PC-3 (cell line): ENCODE measurements at regions not wholly inside any gene's neighbourhood (a gene's known extent, or its start where the extent isn't known, plus 50 kb on each side); places are given as distances from the start of the nearest gene placed in this dataset.

Experiments
- CTCF ChIP-seq: fragments of 300-600 bp; sonication (generic); conservative IDR thresholded peaks from 2 replicates; pipeline ENCODE4 v1.5.1; 2017; ENCODE audit warnings: antibody characterized with exemption, low read depth, mild to moderate bottlenecking, low read length
- EZH2 ChIP-seq: fragments of 300-600 bp; sonication (generic); IDR thresholded peaks from one replicate; pipeline ENCODE4 v1.6.1; 2017; ENCODE audit warnings: antibody characterized with exemption, mild to moderate bottlenecking, low read length; ENCODE audit not compliant: unreplicated experiment

- no peak for TF ChIP-seq CTCF
- TF ChIP-seq EZH2 = no peak
Measured at GRCh38 chr10:94123258-94123995, 129.7 kb downstream of the PLCE1 start.
